HepG2 (cell line): ENCODE measurements at regions not wholly inside any gene's neighbourhood (a gene's known extent, or its start where the extent isn't known, plus 50 kb on each side); places are given as distances from the start of the nearest gene placed in this dataset.

ENCODE experiments used
- ARNTL ChIP-seq: sonication (generic); formaldehyde crosslinking; IDR thresholded peaks from 2 replicates; pipeline ENCODE4 v1.4.0; 2020; ENCODE audit warnings: mild to moderate bottlenecking, missing genetic modification reagents
- ATF7-NPFF ChIP-seq: sonication (generic); formaldehyde crosslinking; IDR thresholded peaks from 2 replicates; pipeline ENCODE4 v1.8.1; 2023; ENCODE audit warnings: mild to moderate bottlenecking, low read depth, missing genetic modification reagents, moderate library complexity
- KLF13 ChIP-seq: sonication (generic); formaldehyde crosslinking; IDR thresholded peaks from 2 replicates; pipeline ENCODE4 v1.4.0; 2020; ENCODE audit warnings: mild to moderate bottlenecking, missing genetic modification reagents
- SMC3 ChIP-seq: IDR thresholded peaks from 2 replicates; pipeline ENCODE4 v1.6.1; 2011; ENCODE audit warnings: low read length, improper control_type of control experiment
- STAG1 ChIP-seq: sonication (generic); formaldehyde crosslinking; IDR thresholded peaks from 2 replicates; pipeline ENCODE4 v1.4.0; 2020; ENCODE audit warnings: missing genetic modification reagents
- TFAP4 ChIP-seq: sonication (generic); IDR thresholded peaks from 2 replicates; pipeline ENCODE4 v1.6.1; 2016; ENCODE audit warnings: low read depth, borderline replicate concordance
- YEATS2 ChIP-seq: sonication (generic); formaldehyde crosslinking; IDR thresholded peaks from 2 replicates; pipeline ENCODE4 v1.4.0; 2020; ENCODE audit warnings: missing genetic modification reagents, borderline replicate concordance
- ZMYM4 ChIP-seq: sonication (generic); formaldehyde crosslinking; IDR thresholded peaks from 2 replicates; pipeline ENCODE4 v1.8.1; 2023; ENCODE audit warnings: mild to moderate bottlenecking, missing genetic modification reagents
- ZNF710 ChIP-seq: sonication (generic); formaldehyde crosslinking; IDR thresholded peaks from 2 replicates; pipeline ENCODE4 v1.5.0; 2020; ENCODE audit warnings: mild to moderate bottlenecking, missing genetic modification reagents, borderline replicate concordance
- TF ChIP-seq, protein P1 (sequence below): sonication (generic); formaldehyde crosslinking; IDR thresholded peaks from 2 replicates; pipeline ENCODE4 v1.5.1; 2020; ENCODE audit warnings: mild to moderate bottlenecking, missing genetic modification reagents, moderate library complexity
- TF ChIP-seq, protein P2 (sequence below): sonication (generic); formaldehyde crosslinking; IDR thresholded peaks from 2 replicates; pipeline ENCODE4 v1.5.0; 2020; ENCODE audit warnings: mild to moderate bottlenecking, missing genetic modification reagents, moderate library complexity

- TF ChIP-seq TFAP4 (peak; percentile 26; the same call in 1 of the 2 replicates), ATF7-NPFF (CRISPR knock-in tag) (no peak), KLF13 (CRISPR knock-in tag) (no peak), SMC3 (peak; percentile 73), ARNTL (CRISPR knock-in tag) (no peak), YEATS2 (CRISPR knock-in tag) (peak; percentile 48; the same call in 1 of the 2 replicates), STAG1 (peak; percentile 82), ZMYM4 (CRISPR knock-in tag) (peak; percentile 27; the same call in 1 of the 2 replicates), ZNF710 (CRISPR knock-in tag) (0 out of 2 replicates have a peak, but pooled peaks have one; percentile 35)
- TF ChIP-seq, protein P1, sequence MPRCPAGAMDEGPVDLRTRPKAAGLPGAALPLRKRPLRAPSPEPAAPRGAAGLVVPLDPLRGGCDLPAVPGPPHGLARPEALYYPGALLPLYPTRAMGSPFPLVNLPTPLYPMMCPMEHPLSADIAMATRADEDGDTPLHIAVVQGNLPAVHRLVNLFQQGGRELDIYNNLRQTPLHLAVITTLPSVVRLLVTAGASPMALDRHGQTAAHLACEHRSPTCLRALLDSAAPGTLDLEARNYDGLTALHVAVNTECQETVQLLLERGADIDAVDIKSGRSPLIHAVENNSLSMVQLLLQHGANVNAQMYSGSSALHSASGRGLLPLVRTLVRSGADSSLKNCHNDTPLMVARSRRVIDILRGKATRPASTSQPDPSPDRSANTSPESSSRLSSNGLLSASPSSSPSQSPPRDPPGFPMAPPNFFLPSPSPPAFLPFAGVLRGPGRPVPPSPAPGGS, result no peak
- TF ChIP-seq, protein P2, sequence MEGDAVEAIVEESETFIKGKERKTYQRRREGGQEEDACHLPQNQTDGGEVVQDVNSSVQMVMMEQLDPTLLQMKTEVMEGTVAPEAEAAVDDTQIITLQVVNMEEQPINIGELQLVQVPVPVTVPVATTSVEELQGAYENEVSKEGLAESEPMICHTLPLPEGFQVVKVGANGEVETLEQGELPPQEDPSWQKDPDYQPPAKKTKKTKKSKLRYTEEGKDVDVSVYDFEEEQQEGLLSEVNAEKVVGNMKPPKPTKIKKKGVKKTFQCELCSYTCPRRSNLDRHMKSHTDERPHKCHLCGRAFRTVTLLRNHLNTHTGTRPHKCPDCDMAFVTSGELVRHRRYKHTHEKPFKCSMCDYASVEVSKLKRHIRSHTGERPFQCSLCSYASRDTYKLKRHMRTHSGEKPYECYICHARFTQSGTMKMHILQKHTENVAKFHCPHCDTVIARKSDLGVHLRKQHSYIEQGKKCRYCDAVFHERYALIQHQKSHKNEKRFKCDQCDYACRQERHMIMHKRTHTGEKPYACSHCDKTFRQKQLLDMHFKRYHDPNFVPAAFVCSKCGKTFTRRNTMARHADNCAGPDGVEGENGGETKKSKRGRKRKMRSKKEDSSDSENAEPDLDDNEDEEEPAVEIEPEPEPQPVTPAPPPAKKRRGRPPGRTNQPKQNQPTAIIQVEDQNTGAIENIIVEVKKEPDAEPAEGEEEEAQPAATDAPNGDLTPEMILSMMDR (CRISPR knock-in tag), result peak; percentile 75
Observed at GRCh38 chr15:25933456-25934158, 70.5 kb upstream of the ATP10A start (continued).
